COR-L47 (cell line): ENCODE measurements at regions not wholly inside any gene's neighbourhood (a gene's known extent, or its start where the extent isn't known, plus 50 kb on each side); places are given as distances from the start of the nearest gene placed in this dataset.
"Not testable (repeated sequence)": the region's sequence is repeated elsewhere in the genome, so short reads cannot be mapped to it uniquely, and the experiment has no call there.

Experiments
- DNase-seq: peaks from one replicate; lab custom pipeline; 2025; lab: John Stamatoyannopoulos, UW

DNA sequence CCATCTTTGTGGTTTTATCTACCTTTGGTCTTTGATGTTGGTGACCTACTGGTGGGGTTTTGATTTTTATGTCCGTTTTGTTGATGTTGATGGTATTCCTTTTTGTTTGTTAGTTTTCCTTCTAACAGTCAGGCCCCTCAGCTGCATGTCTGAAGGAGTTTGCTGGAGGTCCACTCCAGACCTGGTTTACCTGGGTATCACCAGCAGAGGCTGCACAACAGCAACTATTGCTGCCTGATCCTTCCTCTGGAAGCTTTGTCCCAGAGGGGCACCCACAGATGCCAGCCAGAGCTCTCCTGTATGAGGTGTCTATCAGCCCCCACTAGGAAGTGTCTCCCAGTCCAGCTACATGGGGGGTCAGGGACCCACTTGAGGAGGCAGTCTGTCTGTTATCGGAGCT lies 199.3 kb upstream of the WDFY3 start:
- no peak for DNase-seq

DNA sequence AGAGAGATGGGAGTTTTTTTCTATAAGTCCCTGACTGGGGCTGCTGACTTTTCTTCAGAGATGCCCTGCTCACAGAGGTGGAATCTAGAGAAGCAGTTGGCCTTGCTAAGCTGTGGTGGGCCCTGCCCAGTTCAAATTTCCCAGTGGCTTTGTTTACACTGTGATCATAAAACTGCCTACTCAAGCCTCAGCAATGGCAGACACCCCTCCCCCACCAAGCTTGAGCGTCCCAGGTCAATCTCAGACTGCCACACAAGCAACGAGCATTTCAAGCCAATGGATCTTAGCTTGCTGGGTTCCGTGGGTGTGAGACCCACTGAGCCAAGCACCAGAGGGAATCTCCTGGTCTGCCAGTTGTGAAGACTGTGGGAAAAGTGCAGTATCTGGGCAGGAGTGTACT lies 199.8 kb upstream of the WDFY3 start:
- DNase-seq = no peak

DNA sequence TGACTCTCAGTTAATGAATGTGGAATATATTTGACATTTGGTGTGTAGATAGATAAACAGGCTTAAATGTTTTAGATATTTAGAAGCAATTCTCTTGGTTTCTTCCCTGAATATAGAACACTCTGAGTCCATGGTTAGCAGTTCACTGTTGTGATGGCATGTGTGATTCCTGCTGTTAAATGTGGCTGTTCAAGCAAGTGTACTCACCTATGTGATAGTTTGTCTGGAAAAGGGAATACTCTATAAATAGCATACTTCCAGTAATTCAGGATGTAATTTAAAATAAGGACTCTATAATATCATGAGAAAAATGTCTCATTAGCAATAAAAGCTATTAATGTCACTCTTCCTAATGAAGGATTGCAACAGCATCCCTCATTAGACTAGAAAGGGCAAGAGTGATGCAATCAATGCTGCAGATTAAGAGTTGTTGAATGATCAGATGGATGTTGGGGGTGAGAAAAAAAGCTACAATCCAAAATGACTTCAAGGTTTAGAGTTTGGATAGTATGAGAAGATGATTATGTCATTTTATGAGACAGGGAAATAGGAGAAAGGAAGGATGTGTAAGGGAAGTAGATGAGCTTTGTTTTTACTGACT lies 201.8 kb upstream of the WDFY3 start:
- DNase-seq = no peak

- DNase-seq = no peak
These were observed 203.8 kb upstream of the WDFY3 start for GRCh38 chr4:85170241-85170640.

DNA sequence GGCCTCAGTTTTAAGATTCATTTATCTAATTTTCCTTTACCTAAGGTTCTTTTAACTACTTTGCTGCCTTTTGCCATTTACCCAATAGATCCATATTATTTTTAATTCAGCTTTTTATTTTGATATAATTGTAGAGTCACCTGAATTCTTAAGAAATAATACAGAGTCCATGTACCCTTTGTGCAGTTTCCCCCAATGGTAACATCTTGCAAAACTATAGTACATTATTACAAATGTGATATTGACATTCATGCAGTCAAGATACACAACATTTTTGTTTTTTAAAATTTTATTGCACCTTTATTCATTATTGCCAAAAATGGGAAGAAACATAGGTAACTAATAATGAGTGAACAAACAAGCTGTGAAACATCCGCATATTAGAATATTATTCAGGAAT lies 208.7 kb upstream of the WDFY3 start:
- no peak for DNase-seq

GRCh38 chr4:85177092-85177491 lies 210.6 kb upstream of the WDFY3 start:
- DNase-seq = no peak

- no peak for DNase-seq
These were observed 211.2 kb upstream of the WDFY3 start for GRCh38 chr4:85177679-85178078.

DNA sequence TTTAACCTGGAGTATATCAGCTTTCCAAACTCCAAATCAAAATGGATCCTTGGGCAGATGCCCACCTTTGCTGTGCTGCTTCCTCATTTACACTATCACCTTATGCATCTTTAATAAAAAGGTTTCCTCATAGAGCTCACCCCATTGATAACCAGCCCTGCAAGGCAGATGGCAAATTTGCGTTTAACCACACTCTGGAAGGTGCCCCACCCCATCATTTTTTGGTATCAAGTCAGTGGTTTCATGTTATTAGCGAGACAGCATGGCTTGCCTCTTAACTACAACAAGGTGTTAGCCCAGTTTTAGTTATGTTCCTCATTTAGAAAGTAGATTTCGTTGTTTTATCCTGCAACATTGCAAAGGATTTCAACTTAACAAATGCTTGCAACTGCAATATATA lies 214.0 kb upstream of the WDFY3 start:
- DNase-seq = no peak

GRCh38 chr4:85187106-85187505 lies 220.6 kb upstream of the WDFY3 start:
- no peak for DNase-seq

GRCh38 chr4:85196015-85196414 lies 229.5 kb upstream of the WDFY3 start:
- not testable (repeated sequence) for DNase-seq

- DNase-seq = no peak
These were observed 233.6 kb upstream of the WDFY3 start for GRCh38 chr4:85200106-85200505.

- no peak for DNase-seq
These were observed 242.7 kb upstream of the WDFY3 start for GRCh38 chr4:85209161-85209560.

DNA sequence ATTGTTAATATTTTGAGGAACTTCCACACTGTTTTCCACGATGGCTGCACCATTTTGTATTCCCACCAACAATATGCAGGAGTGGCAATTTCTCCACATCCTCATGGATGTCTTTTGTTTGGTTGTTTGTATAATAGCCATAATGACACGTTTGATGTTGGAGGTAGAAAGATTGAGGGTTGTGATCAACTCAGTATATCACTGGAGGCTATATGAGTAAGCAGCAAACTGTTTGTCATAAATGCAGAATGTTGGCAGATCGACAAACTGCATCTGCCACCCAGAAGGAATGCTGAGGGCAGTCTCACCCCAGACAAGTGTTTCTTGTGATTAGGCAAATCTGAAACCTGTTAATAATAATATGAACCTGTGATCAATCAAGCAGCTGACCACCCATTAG lies 243.9 kb upstream of the WDFY3 start:
- DNase-seq = no peak

GRCh38 chr4:85216571-85216970 lies 250.1 kb upstream of the WDFY3 start:
- not testable (repeated sequence) for DNase-seq

DNA sequence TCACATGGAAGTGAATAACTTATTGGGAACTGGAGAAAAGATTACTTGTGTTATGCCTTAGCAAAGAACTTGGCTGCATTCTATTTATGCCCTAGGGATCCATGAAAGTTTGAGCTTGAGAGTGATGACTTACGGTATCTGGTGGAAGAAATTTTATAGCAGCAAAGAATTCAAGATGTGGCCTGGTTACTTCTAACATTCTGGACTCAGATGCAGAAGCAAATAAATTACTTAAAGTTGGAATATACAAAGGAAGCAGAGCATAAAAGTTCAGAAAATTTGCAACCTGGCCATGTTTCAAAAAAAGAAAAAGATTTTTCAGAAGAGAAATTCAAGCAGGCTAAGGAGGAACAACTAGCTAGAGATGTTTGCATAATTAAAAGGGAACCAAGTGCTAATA lies 252.3 kb upstream of the WDFY3 start:
- DNase-seq = no peak

- no peak for DNase-seq
These were observed 253.3 kb upstream of the ARHGAP24 start for GRCh38 chr4:85221606-85222005.

DNA sequence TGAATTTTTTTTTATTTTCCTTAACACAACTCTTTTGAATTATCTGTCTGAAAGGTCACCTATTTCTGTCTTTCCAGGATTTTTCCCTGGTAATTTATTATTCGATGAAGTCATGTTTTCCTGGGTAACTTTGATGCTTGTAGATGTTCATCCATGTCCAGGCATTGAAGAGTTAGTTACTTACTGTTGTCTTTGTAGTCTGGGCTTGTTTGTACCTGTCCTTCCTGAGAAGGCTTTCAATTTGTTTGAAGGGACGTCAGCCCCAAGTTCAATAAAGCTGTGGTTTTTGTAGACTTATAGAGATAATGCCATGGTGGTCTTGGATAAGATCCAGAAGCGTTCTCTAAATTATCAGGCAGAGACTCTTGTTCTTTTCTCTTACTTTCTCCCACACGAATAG lies 252.4 kb upstream of the ARHGAP24 start:
- DNase-seq = no peak

DNA sequence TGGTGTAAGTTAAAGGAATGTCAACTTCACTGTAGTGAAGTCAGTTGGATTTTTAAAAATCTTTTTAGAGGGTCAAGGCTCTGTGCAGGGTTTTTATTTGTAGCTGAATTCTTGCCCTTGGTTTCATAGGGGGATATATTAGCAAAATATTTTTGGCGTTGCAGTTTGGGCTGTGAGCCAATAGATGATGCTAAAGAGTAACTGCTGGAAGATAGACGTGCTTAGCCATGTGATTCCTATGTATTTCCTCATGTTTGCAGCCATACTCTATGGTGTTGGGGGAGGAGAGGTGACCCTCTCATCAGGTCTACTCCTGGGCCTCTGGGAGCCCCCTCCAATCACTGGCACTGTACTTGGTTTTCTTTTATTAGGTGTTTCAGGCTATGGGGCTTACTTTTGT lies 246.7 kb upstream of the ARHGAP24 start:
- no peak for DNase-seq

DNA sequence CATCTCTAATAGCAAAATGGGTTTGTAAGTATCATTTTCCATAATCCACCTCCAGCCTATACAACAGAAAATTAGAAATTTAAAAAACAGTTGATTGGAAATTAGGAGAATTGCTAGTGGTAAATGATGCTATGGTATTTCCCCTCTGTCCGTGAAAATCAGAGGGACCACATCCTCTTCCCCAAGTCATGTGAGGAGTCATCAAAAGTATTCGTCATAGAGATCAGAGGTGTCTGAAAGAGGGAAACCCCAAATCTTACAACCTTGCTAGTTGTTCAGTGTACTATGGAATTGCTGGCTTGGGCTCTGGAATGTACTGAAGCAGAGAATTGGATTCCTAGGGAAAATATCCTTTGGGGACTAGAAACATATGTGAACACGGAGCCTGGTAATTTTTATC lies 241.4 kb upstream of the ARHGAP24 start:
- no peak for DNase-seq

- no peak for DNase-seq
These were observed 231.1 kb upstream of the ARHGAP24 start for GRCh38 chr4:85243857-85244256.

DNA sequence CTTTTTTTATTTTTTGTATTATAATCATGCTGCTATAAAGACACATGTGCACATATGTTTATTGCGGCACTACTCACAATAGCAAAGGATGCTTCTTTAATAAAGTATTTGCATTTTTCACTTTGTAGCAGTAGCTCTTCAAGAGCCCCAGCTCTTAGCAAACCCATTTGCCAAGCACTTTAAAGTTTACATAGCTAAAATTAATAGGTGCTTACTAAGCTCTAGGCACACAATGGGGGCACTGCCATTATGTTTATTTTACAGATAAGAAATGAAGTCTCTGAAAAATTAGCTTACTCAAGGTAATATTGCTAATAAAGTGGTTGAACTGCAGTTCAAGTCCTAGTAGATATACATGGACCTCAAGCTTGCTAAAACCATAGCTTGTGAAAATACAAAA lies 230.3 kb upstream of the ARHGAP24 start:
- DNase-seq = no peak

DNA sequence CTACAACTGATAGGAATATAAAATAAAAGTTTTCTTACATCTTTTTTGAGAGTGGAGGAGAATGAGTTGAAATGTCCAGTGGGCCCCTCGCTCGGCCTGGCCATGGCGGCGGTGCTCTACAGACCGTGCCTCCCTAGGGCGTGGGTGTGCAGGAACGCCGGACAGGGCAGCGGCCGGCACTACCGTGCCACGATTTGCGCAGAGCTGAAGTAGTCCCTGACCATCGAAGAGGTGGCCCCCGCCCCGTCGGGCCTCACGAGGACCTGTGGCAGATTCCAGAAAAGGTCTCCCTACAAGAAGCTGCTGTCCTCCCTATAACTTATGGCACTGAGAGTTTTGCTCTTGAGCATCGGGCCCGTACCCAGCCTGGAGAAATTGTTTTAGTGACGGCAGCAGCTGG lies 228.9 kb upstream of the ARHGAP24 start:
- DNase-seq = no peak

DNA sequence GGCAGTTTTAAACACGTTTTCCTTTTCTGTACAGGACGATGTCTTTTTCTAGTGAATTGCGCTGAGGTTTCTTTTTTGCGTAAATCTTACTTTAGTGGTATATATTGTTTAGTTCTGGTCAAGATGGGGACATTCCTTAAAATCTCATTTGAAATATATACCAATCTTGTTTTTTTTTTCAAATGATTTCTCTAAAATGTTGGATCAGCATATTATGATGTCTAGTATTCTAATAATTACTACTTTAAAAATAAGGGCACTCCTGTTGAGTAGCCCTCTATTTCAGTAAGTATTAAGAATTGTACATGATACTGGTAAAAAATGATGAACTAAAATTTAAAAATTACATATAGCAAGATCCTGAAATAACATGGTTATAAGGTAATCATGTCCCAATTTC lies 224.1 kb upstream of the ARHGAP24 start:
- DNase-seq = no peak

GRCh38 chr4:85257817-85258370 lies 217.1 kb upstream of the ARHGAP24 start:
- no peak for DNase-seq

DNA sequence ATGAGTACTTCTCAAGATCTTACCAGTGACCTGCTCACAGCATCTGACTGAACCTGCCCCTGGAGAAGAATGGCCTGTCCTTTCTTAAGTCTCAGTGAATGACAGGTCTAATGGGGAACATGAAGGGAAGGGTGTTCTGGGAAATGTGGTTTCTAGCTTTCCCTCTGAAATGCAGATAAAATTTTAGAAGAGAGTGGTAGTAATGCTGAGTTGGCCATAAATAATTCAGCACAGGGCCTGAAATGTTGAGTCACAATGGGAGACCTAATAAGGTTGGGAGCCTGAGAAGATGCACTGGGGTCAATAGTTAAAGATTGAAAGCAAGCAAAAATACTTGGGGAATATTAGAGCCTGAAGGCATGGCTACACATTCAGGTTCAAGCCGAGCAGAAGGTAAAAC lies 214.9 kb upstream of the ARHGAP24 start:
- no peak for DNase-seq
